ENCODE measurements at regions not wholly inside any gene's neighbourhood (a gene's known extent, or its start where the extent isn't known, plus 50 kb on each side); places are given as distances from the start of the nearest gene placed in this dataset.

DNA sequence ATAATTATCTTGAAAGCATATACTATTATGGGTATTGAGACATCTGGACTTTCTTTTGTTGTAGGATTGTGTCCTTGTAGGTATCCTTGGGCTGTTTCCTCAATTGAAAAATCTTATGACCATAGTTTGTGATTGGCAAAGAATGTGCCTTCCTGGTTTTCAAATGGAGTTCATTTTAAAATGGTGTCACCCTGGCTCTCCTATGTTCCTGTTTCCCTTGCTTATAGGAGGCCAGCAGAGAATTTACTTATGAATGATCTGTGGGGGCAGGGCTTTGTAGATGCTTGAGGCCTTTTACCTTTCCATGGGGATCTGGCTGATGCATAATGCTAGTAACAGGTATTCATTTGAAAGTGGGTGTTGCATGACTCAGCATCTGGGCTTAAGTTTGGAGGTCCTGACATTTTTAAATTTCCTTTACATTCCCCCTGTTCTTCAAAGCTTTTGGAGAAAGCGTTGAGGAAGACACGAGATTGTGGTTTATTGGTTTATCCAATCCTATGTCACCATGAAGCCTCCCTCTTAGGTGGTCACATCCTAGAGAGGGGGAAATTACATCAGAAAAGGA lies 135.0 kb upstream of the PROKR2 start:
- DNase-seq (ENCODE audit: low read depth), result no peak
- H3K4me3 ChIP-seq (ENCODE audit: low read length), result no peak overlapping the region
- TF ChIP-seq, protein P1, sequence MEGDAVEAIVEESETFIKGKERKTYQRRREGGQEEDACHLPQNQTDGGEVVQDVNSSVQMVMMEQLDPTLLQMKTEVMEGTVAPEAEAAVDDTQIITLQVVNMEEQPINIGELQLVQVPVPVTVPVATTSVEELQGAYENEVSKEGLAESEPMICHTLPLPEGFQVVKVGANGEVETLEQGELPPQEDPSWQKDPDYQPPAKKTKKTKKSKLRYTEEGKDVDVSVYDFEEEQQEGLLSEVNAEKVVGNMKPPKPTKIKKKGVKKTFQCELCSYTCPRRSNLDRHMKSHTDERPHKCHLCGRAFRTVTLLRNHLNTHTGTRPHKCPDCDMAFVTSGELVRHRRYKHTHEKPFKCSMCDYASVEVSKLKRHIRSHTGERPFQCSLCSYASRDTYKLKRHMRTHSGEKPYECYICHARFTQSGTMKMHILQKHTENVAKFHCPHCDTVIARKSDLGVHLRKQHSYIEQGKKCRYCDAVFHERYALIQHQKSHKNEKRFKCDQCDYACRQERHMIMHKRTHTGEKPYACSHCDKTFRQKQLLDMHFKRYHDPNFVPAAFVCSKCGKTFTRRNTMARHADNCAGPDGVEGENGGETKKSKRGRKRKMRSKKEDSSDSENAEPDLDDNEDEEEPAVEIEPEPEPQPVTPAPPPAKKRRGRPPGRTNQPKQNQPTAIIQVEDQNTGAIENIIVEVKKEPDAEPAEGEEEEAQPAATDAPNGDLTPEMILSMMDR (conservative IDR thresholded peaks at IDR 0.05; ENCODE audit: low read length), result no peak

- DNase-seq (ENCODE audit: low read depth), result peak; percentile 27
- no peak overlapping the region for H3K4me3 ChIP-seq (ENCODE audit: low read length)
- TF ChIP-seq, protein P1 (conservative IDR thresholded peaks at IDR 0.05; ENCODE audit: low read length), result peak; percentile 83
Measured at GRCh38 chr20:5448449-5449118, 131.8 kb upstream of the PROKR2 start.

GRCh38 chr20:5447188-5447587 lies 130.4 kb upstream of the PROKR2 start:
- TF ChIP-seq, protein P1 (conservative IDR thresholded peaks at IDR 0.05; ENCODE audit: low read length), result no peak

GRCh38 chr20:5445611-5446010 lies 128.9 kb upstream of the PROKR2 start:
- DNase-seq (ENCODE audit: low read depth), result no peak
- H3K4me3 ChIP-seq (ENCODE audit: low read length), result no peak overlapping the region
- TF ChIP-seq, protein P1 (conservative IDR thresholded peaks at IDR 0.05; ENCODE audit: low read length), result no peak

More at GRCh38 chr20:5447188-5447587, 130.4 kb upstream of the PROKR2 start:
- no peak for DNase-seq (ENCODE audit: low read depth)
- H3K4me3 ChIP-seq (ENCODE audit: low read length), result no peak overlapping the region

DNA sequence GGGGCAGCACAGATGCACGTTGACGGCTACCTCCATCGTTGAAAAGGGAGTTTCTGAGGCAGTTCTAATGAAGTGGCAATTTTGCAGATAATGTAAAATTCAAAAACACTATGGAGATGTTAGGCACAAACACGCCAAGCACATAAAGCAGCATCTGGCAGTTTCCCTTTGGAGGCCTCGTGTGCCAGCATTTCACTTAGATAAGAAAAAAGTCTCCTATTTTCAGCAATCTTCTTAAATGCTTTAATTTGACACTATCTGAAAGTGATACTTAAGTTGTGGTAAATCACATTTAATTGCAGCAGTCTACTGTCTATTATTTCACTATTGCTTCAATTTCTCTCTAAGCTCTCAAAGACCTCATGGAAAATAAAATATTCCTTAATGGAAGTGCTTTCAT lies 125.3 kb upstream of the PROKR2 start:
- TF ChIP-seq, protein P1 (conservative IDR thresholded peaks at IDR 0.05; ENCODE audit: low read length), result no peak
- H3K4me3 ChIP-seq (ENCODE audit: low read length), result no peak overlapping the region
- no peak for DNase-seq (ENCODE audit: low read depth)

GRCh38 chr20:5434116-5434515 lies 117.4 kb upstream of the PROKR2 start:
- TF ChIP-seq, protein P1 (conservative IDR thresholded peaks at IDR 0.05; ENCODE audit: low read length), result no peak

GRCh38 chr20:5433352-5433751 lies 116.6 kb upstream of the PROKR2 start:
- TF ChIP-seq, protein P1 (conservative IDR thresholded peaks at IDR 0.05; ENCODE audit: low read length), result no peak
- no peak for DNase-seq (ENCODE audit: low read depth)

More at GRCh38 chr20:5434116-5434515, 117.4 kb upstream of the PROKR2 start:
- no peak for DNase-seq (ENCODE audit: low read depth)
- no peak overlapping the region for H3K4me3 ChIP-seq (ENCODE audit: low read length)

More at GRCh38 chr20:5433352-5433751, 116.6 kb upstream of the PROKR2 start:
- H3K4me3 ChIP-seq (ENCODE audit: low read length), result no peak overlapping the region

Measured in AG10803 (cell line).